ENCODE measurements at regions not wholly inside any gene's neighbourhood (a gene's known extent, or its start where the extent isn't known, plus 50 kb on each side); places are given as distances from the start of the nearest gene placed in this dataset.

GRCh38 chr13:105952973-105953290 is 582.5 kb downstream of the EFNB2 start:
- TF ChIP-seq POLR2A (IDR thresholded peaks at IDR 0.05; ENCODE audit: low read depth, low read length) (no peak), POLR2AphosphoS5 (IDR thresholded peaks at IDR 0.05; ENCODE audit: low read depth, low read length) (no peak)

Data from GM12892 (cell line).